GM13977 (cell line): ENCODE measurements at regions not wholly inside any gene's neighbourhood (a gene's known extent, or its start where the extent isn't known, plus 50 kb on each side); places are given as distances from the start of the nearest gene placed in this dataset.
"Not testable (repeated sequence)": the region's sequence is repeated elsewhere in the genome, so short reads cannot be mapped to it uniquely, and the experiment has no call there.

Experiments used
- DNase-seq: peaks from one replicate; pipeline ENCODE4 v3.0.0; 2012; ENCODE audit warnings: low spot score
- in situ Hi-C: fragments of 300-500 bp; cut with MboI; formaldehyde crosslinking; loops from one replicate; pipeline ENCODE4 v1.12.0; 2022; ENCODE audit warnings: low sequenced_read_pairs, low pct_unique_long_range_greater_than_20kb, mixed read lengths, inconsistent platforms; ENCODE audit not compliant: unreplicated experiment
- TF ChIP-seq, protein P1 (sequence below): IDR thresholded peaks from 2 replicates; pipeline ENCODE4 v1.5.1; 2012; ENCODE audit warnings: mild to moderate bottlenecking, control low read depth; ENCODE audit not compliant: insufficient read depth; ENCODE audit errors: extremely low read depth, missing control alignments

DNA sequence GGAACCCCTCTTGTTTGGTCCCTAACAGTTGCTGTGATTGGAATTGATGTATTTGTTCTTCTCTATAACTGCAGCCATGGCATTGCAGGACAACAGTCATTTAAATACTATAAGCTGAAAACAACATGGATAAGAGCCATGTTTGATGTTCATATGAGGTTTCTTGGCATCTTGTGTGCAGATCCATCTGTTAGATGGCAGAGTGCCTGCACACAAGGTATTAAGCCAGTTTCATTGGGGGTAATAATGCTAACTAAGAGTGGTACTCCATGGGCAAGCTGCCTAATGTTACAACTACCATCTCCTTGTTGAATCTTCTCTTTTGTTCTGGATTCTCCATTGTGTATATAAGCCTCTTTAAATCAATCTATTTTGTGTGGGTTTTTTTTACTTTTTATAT lies 206.0 kb upstream of the CHORDC1 start:
- TF ChIP-seq, protein P1, sequence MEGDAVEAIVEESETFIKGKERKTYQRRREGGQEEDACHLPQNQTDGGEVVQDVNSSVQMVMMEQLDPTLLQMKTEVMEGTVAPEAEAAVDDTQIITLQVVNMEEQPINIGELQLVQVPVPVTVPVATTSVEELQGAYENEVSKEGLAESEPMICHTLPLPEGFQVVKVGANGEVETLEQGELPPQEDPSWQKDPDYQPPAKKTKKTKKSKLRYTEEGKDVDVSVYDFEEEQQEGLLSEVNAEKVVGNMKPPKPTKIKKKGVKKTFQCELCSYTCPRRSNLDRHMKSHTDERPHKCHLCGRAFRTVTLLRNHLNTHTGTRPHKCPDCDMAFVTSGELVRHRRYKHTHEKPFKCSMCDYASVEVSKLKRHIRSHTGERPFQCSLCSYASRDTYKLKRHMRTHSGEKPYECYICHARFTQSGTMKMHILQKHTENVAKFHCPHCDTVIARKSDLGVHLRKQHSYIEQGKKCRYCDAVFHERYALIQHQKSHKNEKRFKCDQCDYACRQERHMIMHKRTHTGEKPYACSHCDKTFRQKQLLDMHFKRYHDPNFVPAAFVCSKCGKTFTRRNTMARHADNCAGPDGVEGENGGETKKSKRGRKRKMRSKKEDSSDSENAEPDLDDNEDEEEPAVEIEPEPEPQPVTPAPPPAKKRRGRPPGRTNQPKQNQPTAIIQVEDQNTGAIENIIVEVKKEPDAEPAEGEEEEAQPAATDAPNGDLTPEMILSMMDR: no peak
- no peak for DNase-seq
- in situ Hi-C loops: no loop called here

DNA sequence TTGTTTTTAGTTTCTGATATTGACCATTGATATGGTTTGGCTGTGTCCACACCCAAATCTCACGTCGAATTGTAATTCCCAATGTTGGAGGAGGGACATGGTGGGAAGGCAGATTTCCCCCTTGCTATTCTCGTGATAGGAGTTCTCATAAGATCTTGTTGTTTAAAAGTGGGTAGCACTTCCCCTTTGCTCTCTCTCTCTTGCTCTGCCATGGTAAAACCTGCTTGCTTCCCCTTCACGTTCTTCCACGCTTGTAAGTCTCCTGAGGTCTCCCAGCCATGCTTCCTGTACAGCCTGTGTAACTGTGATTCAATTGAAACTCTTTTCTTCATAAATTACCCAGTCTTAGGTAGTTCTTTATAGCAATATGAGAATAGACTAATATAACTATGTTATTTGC lies 203.6 kb upstream of the CHORDC1 start:
- in situ Hi-C loops: no loop called here
- no peak for DNase-seq

DNA sequence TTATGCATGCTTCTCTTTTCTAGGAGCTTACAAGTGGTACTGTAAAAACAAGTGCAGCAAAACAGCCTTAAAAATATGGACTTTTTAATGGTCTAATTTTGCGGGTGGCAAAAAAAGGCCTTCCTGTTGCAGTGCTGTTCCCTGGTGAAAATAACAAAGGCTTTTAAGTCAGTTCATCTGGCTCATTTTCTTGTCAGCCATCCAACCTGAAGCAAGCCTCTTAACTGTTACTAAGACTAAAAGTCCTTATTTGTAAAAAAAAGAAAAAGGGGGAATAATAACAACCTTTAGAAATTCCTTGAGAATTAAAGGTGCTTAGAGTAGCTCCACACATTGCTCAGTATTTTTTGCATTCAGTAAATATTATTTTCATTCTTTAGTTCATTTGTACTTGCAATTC lies 200.5 kb upstream of the CHORDC1 start:
- TF ChIP-seq, protein P1: no peak
- in situ Hi-C loops: no loop called here
- no peak for DNase-seq

More for the DNA sequence above, 203.6 kb upstream of the CHORDC1 start:
- TF ChIP-seq, protein P1: no peak

DNA sequence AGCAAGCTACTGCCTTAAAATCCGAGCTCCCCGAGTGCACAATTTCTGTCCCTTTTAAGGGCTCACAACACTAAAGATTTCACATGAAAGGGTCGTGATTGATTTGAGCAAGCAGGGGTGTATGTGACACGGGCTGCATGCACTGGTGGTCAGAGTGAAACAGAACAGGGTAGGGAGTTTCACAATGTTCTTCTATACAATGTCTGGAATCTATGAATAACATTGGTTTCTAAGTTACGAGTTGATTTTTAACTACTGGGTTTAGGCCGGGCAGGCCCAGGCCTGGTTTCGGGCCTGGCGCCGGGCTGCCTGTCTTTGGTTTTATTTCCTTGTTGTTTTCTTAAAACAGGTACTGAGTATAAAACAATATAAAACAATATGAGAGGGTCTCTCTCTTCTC lies 199.9 kb upstream of the CHORDC1 start:
- DNase-seq, in situ Hi-C loops: not testable (repeated sequence)

DNA sequence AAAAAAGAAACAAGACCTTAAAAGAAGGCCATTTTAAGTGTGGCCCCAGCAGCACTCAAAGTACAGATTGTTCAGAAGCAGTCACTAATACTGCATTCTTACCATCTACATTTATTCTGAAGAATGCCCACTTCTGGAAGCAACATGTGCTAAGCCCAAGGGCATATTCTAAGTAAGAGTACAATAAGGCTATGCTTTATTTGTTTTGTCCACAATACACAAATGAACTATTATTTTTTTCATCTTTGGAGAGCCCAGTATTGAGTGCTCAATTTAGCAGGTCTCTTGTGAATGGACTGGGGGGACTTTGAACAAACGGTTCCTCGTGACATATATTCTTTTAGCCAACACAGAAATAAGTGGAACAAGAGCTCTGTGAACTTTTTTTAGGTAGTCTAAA lies 191.4 kb upstream of the CHORDC1 start:
- DNase-seq: no peak
- TF ChIP-seq, protein P1: no peak
- in situ Hi-C loops: no loop called here

DNA sequence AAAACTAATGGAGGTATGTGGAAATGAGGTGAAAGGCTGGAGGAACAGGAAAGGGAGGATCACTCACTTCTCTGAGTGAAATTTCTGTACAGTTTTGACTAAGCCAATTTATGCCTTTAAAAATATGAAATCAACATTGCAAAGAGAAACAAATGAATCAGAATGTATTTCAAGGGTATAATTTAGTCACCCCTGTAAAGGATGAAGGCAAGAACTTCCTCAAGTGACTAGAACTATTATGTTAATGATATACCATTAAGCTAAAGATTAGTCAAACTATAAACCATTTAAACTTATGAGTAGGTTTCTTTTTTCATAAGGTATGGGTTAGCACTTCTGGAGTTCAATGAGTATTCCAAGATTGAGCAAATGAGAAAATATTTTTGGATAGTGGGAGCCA lies 184.5 kb upstream of the CHORDC1 start:
- in situ Hi-C loops: no loop called here

DNA sequence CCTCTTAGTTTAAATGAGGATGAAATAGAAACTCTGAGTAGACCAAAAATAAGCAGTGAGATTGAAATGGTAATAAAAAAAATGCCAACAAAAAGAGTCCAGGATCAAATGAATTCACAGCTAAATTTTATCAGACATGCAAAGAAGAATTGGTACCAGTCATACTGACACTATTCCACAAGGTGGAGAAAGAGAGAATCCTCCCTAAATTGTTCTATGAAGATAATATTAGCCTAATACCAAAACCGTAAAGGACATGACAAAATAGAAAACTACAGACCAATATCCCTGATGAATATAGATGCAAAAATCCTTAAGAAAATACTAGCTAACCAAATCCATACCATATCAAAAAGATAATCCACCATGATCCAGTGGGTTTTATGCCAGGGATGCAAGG lies 169.8 kb upstream of the CHORDC1 start:
- no peak for DNase-seq
- TF ChIP-seq, protein P1: no peak
- in situ Hi-C loops: no loop called here

More for the DNA sequence above, 184.5 kb upstream of the CHORDC1 start:
- TF ChIP-seq, protein P1: no peak
- no peak for DNase-seq
